GM12873 (cell line): ENCODE measurements at regions not wholly inside any gene's neighbourhood (a gene's known extent, or its start where the extent isn't known, plus 50 kb on each side); places are given as distances from the start of the nearest gene placed in this dataset.

Experiments used
- CTCF ChIP-seq: IDR thresholded peaks from 2 replicates; pipeline ENCODE4 v1.5.1; 2012; ENCODE audit warnings: low read depth, mild to moderate bottlenecking, moderate library complexity, low read length, control low read depth; ENCODE audit not compliant: insufficient read depth; ENCODE audit errors: missing control alignments

GRCh38 chr11:127103586-127104388, 103.2 kb upstream of the KIRREL3 start:
- TF ChIP-seq CTCF = no peak

- TF ChIP-seq CTCF = no peak
Measured at GRCh38 chr11:127098684-127099083, 98.1 kb upstream of the KIRREL3 start.

GRCh38 chr11:127080735-127081134, 80.2 kb upstream of the KIRREL3 start:
- no peak for TF ChIP-seq CTCF

GRCh38 chr11:127075758-127076157, 75.2 kb upstream of the KIRREL3 start:
- TF ChIP-seq CTCF = no peak

GRCh38 chr11:127074151-127074761, 73.7 kb upstream of the KIRREL3 start:
- TF ChIP-seq CTCF = peak; percentile 52

GRCh38 chr11:127073621-127074020, 73.1 kb upstream of the KIRREL3 start:
- no peak for TF ChIP-seq CTCF

GRCh38 chr11:127071606-127072005, 71.0 kb upstream of the KIRREL3 start:
- no peak for TF ChIP-seq CTCF
